Hematopoietic multipotent progenitor cell treated with erythropoietin and hydrocortisone succinate and interleukin-3 and kit ligand, for 17 days (in vitro differentiated cells): ENCODE measurements at regions not wholly inside any gene's neighbourhood (a gene's known extent, or its start where the extent isn't known, plus 50 kb on each side); places are given as distances from the start of the nearest gene placed in this dataset.
"Not testable (repeated sequence)": the region's sequence is repeated elsewhere in the genome, so short reads cannot be mapped to it uniquely, and the experiment has no call there.

Source experiments
- DNase-seq: peaks from one replicate; pipeline ENCODE4 v3.0.0-alpha.2; 2015; ENCODE audit warnings: low spot score

GRCh38 chr4:123159479-123159878, 237.1 kb upstream of the NUDT6 start:
- DNase-seq: no peak

- no peak for DNase-seq
Observed at GRCh38 chr4:123162859-123163258, 233.7 kb upstream of the SPRY1 start.

DNA sequence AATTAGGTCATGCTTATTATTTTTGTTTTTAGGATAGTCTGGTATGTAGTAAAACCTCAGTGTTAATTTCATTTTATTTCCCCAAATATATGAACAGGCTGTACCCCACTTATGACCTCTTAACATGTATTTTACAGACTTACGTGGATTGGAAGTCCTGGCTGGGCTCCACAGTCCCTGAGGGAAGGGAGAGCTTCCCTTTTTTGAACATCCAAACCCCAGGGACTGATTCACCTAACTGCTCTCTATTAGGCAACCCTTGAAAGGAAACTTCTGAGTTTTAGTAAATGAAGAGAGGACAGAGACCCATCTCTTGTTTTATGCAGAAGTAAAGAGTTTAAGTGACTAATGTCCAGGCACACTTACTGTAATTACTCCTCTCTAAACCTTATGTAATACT, 233.1 kb upstream of the SPRY1 start:
- no peak for DNase-seq

GRCh38 chr4:123166023-123166422, 230.6 kb upstream of the SPRY1 start:
- DNase-seq: no peak

GRCh38 chr4:123167931-123168330, 228.7 kb upstream of the SPRY1 start:
- DNase-seq: no peak

DNA sequence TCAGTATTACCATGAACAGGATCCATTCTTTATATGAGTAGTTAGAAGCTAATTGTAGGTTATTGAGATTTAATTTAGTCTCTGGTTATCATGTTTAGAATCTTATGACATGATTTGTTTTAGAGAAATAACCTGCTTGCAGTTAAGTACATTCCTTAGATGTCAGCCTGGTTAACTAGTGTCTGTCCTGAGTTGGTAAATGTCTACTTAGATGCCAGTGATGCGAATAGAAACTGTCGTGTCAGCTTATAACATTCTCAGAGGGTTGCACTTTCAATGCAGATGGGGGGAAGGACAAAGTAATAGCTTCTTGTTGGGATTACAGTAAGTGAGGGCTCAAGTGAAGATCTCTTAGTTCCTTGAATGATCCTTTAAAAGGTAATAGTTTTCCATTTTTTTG, 227.8 kb upstream of the SPRY1 start:
- DNase-seq: no peak

- no peak for DNase-seq
Observed at GRCh38 chr4:123170843-123171242, 225.8 kb upstream of the SPRY1 start.

DNA sequence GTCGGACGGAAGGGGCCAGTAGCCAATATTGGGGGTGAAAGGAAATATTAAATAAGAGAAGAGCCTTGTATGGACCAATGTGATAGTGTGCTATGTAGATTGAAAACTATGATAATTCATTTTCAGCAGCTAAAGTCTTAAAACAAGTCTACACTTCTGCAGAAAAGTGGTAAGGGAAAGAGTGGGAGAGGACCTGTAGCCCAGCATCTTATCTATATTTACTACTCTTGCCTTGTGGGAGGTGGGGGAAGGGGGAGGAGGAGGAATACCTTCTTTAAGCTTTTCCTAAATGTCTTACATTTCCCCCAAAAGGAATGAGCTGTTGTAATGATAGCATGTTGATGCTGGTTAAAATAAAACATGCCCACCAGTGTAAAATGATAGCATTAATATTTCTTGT, 220.0 kb upstream of the SPRY1 start:
- no peak for DNase-seq

- no peak for DNase-seq
Observed at GRCh38 chr4:123182289-123182688, 214.3 kb upstream of the SPRY1 start.

DNA sequence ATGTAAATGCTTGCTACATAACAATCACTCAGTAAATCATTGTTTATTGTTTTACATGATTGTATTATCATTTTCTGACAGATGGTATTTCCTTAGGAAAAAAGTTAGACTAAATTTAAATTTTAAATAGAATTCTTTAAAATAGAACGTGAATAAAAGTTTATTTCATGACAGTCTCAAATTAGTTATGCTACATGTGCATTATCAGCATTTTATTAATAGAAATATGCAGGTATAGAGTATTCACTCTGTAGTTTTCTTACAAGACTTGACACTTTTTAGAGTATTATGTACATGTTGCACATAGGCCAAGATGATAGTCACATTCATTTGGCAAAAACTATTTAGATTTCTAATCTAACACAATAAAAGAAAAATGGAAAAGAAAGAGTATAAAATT, 213.3 kb upstream of the SPRY1 start:
- no peak for DNase-seq

GRCh38 chr4:123183754-123184153, 212.8 kb upstream of the SPRY1 start:
- not testable (repeated sequence) for DNase-seq

- DNase-seq: no peak
Observed at GRCh38 chr4:123186731-123187130, 209.9 kb upstream of the SPRY1 start.

GRCh38 chr4:123190176-123190575, 206.4 kb upstream of the SPRY1 start:
- no peak for DNase-seq

DNA sequence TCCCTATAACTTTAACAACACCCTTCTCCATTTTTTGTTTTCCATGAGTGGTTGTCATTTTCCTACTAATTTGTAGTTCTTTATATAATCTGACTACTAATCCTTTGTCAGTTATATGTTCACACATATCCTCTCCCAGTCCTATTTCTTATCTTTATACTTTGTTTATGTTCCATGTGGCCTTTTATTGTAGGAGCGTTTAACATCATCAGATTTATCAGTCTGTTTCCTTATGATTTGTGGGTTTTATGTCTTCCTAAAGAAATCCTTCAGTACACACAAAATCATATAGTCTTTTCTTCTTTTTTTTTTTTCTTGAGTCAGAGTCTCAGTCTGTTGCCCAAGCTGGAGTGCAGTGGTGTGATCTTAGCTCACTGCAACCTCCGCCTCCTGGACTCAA, 204.9 kb upstream of the SPRY1 start:
- DNase-seq: no peak

DNA sequence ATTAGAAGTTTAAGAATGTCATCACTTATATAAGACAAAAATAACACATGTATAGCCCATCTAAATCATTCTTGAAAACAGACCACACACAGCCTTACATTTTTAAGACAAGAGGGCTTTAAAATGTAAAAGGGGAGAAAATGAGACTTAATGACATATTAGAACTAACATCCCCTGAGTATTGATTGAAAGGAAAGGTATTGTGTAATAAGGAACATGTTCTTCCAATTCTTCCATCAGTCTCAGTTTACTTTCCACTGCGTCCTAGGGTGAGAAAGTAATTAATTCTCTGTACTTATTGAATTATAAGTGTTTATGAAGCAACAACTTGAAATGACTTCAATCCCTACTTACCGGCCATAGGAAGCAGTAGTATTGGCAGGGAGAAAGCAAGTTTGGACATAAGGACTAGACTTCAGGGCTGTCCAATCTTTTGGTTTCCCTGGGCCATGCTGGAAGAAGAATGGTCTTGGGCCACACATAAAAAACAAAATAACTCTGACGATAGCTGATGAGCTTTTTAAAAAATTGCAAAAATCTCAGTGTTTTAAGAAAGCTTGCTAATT, 202.7 kb upstream of the SPRY1 start:
- DNase-seq: no peak

- DNase-seq: no peak
Observed at GRCh38 chr4:123198706-123199105, 197.9 kb upstream of the SPRY1 start.

DNA sequence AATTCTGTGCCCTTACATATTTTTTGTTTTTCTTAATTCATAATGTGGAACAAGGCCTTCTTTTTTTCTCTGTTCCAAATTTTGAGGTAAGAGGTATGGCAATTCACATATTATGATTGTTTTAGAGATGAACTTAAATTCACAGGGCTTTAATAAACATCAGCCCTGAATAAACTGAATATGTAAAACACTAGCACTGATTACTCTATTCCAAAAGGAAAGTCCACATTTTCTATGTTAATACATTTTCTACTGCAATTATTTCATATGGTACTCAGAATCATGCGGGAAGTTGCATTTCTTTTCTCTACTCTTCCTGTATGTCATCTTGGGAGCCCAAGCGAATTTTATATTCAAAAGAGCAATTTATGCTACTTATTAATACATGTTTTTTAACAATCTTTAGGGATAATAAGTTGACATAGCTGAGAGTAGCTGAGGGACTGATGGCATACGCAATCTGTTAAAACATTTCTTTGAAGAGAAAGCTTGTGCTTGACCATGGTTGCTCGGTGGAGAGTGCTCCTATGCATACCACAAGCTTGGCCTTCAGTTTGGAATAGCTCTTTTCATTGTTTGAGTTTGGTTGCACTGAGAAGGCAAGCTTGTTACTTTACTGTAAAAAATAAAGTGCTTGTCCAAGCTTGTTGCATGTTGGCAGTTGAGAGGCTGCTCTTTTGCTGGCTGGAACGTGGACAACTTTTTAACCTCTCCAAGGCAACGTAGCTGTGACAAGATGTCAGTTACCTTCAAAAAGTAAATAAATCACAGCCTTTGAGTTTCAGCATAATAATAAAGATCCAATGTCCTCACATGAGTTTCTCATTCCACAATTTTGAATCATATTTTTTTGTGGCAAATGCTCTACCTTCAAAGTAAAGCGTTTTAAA, 196.3 kb upstream of the SPRY1 start:
- no peak for DNase-seq

DNA sequence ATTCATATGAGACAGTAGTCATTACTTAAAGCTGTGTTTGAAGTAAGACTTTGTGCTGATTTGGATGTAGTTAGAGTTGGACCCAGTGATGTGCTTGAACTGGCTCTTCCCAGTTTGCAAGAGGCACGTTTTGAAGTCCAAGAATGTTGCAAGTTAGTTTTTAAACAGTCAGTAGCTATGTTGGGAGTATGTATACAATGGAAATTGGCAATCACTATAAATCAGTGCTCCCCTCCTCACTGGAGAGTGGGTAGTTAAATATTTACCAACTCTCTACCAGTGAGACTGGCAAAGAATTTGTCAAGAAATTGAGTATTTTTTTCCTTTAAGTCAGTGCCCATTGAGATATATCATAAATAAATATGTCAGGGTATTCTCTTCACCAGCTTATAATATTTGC, 191.9 kb upstream of the SPRY1 start:
- DNase-seq: no peak

DNA sequence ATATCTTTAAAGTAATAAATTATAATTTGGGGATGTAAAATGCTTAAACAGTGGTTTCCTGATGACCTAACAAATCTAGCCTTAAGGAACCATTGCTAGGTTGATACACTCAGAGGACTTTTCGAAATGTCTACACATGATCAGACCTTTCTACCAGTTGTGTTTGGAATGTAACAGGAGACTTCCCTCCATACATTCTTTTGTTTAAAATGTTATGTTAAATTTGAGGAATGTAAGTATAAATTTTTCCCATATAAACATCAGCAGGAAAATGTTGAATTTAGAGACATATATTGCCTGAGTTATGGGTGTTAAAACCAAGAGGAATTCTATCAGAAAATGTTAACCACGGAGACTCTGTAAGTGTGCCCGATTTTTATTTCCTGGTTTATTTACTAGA, 190.6 kb upstream of the SPRY1 start:
- no peak for DNase-seq

DNA sequence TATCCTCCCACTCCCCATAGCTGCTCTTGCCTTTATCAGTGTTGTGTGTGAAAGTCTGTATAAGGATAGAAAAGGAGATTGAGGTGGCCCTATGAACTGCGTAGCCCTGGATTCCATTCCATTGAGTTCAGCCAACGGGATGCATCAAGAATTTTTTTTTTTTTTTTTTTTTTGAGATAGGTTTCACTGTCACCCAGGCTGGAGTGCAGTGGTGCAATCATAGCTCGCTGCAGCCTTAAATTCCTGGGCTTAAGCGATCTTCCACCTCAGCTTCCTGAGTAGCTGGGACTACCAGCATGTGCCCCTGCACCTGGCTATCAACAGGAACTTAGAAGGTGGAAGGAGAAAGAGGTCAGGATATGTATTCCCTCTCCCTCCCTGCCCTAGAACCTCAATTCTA, 187.2 kb upstream of the SPRY1 start:
- no peak for DNase-seq

GRCh38 chr4:123215536-123215935, 181.1 kb upstream of the SPRY1 start:
- DNase-seq: no peak

DNA sequence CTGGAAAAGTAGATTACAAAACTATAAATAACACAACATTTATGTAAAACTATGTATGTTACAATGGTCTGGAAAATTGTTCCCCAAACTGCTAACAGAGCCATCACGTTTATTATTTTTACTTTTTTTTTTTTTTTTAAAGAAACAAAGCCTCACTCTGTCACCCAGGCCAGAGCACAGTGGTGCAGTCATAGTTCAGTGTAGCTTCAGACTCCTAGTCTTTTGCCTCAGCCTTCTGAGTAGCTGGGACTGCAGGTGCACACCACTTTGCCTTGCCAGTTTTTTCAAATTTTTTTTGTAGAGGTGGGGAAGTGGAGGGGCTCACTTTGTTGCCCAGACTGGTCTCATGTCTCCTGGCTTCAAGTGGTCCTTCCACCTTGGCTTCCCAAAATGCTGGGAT, 180.1 kb upstream of the SPRY1 start:
- no peak for DNase-seq

DNA sequence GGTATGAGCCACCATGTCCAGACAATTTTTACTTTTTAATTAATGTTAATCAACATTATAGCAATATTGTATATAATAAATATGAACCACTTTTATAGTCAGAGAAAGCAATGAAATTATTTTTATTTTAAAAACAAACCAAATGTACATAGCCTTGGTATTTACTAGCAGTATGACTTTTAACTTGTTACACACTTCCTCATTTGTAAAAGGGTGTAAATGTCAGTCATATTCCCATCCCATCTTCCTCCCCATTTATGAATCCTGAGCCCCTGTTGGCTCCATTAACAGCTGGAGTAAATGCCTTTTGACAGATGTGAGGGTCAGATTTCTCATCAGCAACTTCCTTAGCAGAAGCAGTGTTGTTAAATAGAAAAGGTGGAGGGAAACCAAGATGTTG, 179.6 kb upstream of the SPRY1 start:
- DNase-seq: no peak

DNA sequence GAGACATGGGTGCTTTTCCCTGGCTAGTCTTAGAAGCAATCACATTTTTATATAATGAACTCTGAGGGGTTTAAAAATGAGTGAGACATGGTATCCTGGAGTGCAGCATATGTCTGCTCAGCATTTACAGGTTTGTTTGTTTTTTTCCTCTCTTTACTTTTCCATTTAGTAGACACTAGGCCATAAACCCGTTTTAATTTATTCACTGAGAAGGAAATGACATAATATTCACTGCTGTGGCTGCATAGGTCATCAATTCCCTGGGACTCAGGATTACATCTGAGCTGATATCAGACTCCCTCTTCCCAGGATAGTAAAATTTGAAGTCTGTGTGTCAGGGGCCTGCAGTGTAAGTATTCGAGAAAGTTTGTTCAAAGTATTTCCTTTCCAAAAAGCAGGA, 178.9 kb upstream of the SPRY1 start:
- no peak for DNase-seq
